HG03095 (cell line): ENCODE measurements at regions not wholly inside any gene's neighbourhood (a gene's known extent, or its start where the extent isn't known, plus 50 kb on each side); places are given as distances from the start of the nearest gene placed in this dataset.
"Not testable (repeated sequence)": the region's sequence is repeated elsewhere in the genome, so short reads cannot be mapped to it uniquely, and the experiment has no call there.

Experiments
- ATAC-seq: cut with Tn5 transposase; IDR thresholded peaks from one replicate; pipeline ENCODE4 v1.9.1; 2021; ENCODE audit warnings: moderate library complexity; ENCODE audit not compliant: unreplicated experiment

DNA sequence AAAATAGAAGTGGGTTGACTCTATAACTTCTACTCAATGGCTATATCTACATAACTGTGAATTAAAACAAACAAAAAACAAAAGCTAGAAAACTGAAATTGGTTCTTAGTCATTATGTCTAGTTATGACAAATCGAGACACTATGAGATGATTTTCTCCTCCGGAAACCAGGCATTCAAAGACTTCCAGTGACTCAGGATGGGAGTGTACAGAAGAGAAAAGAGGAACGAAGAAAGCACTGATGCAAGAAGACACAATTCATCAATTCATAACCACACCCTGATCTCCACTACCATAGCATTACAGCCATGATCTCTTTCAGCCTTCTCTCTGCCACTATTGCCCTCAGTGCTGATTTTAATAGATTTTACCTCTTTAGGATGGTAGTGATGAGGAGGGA, 253.6 kb downstream of the CBLL2 start:
- ATAC-seq = peak; percentile 99

DNA sequence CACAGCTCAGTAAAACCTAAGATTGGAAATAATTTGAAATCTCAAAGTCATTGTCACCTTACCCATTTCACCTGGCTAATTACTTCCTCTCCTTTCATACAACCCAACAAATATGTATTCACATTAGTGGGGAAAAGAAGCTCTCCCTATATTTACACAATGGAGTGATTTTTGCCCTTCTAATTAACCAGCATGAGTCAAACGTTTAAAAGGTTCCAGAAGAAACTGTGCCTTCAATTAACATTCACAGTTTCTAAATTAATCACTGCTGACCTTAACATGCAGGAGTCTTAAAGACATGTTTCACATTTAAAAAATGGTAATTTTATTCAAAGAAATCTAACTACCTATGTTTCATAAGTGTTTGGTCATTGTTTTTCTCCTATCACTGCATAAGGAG, 254.6 kb downstream of the CBLL2 start:
- no peak for ATAC-seq

DNA sequence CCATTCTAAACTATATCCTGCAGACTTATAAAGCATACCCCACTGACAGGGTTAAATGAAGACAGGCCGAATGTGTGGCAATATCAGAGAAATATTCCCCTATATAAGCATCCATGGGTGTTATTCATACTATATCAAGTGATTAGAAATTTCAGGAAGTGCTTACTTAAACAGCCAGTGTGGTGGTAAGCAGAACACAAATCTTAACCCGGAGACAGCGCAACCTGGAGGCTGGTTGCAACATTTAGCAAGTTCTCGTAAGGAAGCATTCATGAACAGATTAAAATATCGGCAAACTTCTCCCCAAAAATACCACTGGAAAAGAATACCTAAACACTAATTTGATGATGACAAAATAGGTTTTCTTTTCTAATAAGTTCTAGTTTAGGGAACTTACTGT, 261.2 kb downstream of the CBLL2 start:
- no peak for ATAC-seq

DNA sequence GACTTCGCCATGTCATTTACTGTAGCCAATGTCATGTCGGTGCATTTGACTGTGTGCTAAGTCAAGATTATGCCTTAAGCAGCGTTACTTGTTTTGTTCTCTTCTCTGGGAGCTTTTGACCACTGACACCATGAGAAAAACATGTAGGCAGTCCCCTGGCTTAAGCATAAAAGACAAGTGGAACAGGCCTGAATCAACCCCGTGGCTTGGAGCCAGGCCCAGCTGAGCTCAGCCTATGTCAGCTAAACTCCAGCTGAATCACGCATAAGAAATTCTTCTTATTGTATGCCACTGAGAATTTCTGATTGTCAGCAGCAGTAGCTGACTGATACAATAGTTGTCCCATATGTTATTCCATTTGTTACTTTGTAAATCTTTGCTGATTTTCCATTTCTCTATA, 261.9 kb downstream of the CBLL2 start:
- no peak for ATAC-seq

DNA sequence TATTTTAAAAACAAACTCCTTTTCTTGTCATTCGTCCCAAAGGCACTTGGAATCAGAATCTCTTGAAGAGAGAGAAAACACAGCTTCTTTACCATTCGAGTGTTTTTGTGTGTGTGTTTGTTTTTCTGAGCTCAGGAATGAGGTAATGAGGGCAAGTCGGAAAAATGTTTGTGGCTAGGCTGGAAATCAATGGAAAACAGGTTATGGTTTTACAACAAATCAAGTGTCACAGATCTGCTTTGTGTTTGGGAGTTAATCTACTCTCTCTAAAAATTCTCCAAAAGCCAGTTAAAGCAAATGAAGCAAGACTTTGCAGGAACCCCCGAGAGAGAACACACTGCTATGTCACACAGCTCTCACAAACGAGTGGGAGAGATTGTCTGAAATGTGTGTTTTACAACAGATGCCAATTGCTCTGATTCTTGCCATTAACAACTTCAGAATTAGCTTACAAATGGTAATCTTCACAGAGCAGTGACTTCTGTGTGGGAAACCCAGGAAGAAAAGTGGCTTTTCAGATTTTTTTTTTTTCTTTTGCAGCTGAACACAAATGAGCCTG, 264.1 kb downstream of the CBLL2 start:
- no peak for ATAC-seq

DNA sequence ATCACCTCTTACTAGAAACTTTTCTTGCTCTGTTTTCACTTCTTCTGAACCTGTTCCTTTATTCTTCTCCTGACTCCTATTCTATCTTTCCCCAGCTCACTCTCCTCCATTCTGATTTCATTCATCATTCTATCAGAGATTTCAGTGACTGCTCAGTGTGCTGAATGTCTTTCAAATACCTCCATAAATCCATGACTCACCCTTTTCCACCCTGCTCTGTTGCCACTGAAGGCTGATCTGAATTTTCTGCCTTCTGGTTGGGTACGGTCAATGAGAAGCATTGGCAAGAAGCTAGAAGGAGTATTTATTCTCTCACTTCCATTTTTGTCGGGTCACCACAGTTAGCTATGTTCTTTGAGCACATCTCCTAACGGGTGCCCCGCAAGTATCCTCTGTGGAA, 265.9 kb downstream of the CBLL2 start:
- no peak for ATAC-seq

DNA sequence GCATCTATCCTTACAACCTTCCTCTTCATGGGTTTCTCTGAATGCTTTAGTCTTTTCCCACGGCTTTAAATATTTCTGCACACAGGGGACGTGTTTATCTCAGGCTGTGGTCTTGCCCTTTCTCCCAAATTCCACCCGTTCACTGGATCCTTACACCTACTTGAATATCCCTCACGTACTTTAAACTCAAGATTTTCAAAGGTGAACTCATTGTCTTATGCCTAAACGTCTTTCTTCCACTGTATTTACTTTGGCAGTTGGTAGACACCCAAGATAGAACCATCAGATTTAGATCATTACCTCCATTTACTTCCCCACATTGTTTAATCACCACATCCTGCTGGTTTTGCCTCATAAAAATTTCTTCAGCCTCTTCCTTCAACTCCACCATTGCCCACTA, 269.2 kb downstream of the CBLL2 start:
- no peak for ATAC-seq

DNA sequence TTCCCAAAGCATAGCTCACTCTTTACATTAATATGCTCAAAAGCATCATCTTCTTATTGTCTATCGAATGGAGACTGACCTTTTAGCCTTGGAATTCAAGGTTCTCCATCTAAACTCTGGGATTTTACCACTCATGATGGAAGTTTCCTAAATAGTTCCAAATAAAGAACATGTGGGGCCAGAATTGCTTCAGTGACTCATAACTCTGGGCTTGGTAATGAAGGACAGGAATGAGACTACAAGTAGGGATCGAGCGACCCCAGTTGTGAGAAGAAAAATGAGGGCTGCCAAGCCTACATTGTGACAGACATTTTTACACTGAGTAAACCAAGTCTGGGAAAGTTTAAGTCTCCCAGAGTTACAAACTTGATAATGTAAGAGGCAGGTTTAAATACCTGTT, 269.9 kb downstream of the CBLL2 start:
- no peak for ATAC-seq

DNA sequence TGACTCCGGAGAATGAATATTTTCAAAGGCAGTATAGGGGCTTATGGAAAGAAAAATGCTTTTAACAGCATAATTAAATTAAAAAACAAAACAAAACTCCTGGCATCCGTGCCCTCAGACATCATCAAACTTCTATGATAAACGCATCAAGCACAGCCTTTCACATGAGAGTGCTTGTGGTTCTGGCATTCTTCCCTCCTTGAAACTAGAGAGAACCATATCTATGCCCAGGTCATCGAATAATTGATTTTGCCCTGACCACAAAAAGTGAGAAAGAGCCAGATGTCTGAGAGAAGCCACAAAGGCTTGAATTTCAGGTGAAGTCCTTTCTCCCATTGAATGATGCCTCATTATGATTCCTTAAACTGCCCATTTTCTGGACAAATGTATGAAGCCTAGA, 286.8 kb downstream of the CBLL2 start:
- ATAC-seq = no peak

DNA sequence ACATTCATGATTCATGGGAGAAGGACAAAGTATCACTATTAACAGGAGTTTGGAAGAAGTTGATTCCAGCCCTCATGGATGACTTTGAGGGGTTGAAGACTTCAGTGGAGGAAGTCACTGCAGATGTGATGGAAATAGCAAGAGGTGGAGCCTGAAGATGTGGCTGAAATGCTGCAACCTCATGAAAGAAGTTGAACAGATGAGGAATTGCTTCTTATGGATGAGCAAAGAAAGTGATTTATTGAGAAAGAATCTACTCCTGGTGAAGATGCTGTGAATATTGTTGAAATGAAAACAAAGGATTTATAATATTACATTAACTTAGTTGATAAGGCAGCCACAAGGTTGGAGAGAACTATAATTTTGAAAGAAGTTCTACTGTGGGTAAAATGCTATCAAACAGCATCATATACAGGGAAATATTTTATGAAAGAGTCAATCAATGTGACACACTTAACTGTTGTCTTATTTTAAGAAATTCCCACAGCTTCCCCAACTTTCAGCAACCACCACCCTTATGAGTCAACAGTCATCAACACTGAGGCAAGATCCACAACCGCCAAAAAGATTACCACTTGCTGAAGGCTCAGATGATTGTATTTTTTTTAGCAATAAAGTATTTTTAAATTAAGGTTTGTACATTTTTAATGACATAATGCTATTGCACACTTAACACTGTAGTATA, 302.6 kb downstream of the CBLL2 start:
- no peak for ATAC-seq

DNA sequence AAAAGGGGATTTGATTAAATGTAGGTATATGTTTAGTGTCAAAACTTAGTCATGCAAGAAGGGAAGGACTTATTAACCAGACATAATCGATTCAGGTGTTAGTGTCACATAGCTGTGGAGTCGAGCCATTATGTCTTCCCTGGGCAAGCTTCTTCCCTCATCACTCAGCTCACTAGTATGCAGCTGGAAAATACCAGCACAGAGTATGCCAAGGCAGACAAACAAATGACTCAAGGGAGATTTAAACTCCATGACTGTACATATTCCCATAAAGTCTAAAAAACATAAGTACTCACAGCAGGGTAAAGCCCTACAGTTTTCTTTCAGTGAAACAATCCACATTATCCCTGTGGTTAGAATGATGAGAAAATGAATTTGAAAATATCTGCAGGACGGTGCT, 304.5 kb downstream of the CBLL2 start:
- ATAC-seq = no peak

DNA sequence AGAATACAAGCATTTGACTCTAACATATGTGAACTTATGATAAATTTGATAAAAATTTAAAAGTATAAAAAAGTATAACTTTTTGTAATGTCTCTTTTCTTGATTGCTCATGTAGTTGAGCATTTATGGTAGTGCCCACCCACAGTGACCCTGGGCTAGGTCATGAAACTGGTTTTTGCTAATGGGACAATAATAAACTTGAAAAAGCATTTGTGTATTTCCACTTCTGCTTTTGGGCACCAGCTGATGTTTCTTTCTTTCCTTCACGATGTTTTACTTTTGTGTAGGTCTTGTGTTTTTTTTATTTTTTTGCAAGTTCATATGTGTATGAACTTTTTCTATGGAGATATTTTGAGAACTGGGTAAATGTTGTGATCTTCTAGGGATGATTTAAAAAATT, 313.1 kb downstream of the CBLL2 start:
- no peak for ATAC-seq

DNA sequence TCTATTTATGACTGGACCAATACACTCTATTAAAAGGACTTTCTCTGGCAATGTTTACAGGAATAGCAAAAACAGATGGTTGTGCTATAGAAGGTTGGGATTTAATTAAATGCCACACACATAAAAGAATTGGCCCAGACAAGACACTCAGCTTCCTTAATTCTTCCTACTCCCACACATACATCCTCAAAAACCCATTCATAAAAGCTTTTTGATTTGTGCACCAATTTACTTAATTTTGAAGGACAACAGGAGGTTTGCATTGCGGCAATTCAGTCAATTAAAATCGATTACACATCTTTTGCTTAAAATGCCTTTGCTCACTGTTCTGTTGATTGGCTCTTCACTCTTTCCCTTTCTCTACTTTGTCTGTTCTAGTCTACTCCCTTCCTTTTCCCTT, 317.1 kb downstream of the CBLL2 start:
- no peak for ATAC-seq

DNA sequence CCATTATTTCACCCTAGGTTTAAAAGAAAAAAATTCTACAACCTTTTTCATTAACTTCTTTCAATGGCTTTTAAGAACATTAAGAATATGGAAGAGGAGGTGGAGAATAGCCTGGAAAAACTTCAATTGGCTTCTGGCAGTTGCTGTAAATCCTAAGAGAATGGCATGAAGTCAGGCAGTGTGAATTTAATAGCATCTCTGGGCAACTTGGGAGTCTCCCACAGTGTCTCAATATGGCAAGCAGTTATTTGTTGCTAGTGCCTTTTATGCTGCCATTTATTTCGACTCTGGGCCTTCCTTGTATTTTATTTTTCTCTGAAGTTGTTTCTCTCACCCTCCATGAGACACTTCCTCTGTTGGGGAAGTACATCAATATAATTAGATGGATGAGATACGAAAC, 322.1 kb downstream of the CBLL2 start:
- ATAC-seq = no peak

DNA sequence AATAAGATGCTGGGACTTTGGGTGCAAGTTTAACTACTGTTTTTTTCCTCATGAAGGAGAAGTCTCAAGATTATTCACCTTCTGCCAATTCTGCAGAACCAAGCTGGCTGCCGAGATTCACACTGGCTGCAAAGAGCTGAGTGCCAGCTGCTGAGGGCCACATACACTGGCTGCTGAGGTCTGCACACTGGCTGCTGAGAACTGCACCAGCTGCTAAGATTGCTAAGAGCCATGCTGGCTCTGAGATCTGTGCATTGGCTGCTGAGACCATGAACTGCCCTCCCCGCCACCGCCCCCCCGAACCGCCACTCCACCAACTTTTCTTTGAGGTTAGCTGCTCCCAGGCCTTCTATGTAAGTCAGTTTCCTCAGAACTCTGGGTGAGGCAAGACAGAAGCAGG, 330.3 kb downstream of the CBLL2 start:
- ATAC-seq = no peak

DNA sequence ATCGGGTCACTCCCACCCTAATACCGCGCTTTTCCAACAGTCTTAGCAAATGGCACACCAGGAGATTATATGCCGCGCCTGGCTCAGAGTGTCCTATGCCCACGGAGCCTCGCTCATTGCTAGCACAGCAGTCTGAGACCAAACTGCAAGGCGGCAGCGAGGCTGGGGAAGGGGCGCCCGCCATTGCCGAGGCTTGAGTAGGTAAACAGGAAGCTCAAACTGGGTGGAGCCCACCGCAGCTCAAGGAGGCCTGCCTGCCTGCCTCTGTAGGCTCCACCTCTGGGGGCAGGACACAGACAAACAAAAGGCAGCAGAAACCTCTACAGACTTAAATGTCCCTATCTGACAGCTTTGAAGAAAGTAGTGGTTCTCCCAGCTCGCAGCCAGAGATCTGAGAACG, 336.7 kb downstream of the CBLL2 start:
- ATAC-seq = not testable (repeated sequence)

DNA sequence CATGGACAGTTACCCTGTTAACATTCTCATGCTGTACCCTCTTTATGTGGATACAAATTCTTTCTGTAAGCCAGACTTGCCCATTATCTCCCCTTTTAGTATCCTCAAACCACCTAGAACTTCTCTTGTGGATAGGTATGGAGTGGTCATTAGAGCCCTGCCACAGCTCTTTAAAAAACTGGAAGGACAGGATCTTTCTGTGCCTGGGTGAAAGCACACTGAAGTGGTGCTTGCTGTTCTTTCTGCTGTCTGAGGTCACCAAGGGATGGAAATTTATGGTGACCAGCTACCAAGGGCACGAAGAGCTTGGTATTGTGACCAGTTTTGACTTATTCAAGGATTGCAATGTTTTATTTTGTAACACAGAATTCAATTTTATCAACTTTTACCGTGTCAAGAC, 344.2 kb downstream of the CBLL2 start:
- no peak for ATAC-seq

DNA sequence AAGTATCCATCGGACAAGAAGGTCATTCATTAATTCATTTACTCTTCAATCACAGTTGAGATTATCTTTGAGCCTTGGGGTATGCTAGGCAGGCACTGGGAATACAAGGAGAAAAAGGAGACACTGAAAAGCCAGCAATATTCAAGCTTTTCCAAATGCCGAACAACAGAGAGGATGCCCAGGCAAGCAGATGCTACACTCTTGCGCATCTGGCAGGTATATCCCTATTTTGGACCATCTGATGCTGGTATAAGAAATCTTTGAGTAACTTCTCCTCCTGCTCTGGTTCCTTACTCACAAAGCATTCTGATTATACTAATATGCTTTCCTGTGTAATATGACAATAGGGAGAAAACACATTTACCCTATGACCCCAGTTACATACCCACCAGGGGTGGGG, 354.9 kb downstream of the CBLL2 start:
- no peak for ATAC-seq

DNA sequence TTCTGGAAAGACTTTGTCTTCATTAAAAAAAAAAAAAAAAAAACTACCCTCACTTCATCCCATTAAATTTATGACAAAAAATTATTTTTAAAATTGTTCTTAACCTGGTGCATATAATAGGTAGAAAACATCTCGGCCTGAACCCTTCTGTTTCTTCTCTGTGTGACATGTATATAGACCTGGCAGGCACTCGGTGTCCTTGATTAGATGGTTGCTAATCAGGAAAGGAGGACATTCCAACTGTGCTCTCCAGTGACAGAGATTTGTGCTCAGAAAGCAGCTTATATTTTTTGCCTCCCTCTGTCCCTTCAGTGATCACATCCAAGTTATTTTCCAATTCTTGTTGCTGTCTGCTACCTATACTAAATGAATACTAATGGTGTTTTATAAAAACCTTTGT, 355.6 kb downstream of the CBLL2 start:
- ATAC-seq = no peak

DNA sequence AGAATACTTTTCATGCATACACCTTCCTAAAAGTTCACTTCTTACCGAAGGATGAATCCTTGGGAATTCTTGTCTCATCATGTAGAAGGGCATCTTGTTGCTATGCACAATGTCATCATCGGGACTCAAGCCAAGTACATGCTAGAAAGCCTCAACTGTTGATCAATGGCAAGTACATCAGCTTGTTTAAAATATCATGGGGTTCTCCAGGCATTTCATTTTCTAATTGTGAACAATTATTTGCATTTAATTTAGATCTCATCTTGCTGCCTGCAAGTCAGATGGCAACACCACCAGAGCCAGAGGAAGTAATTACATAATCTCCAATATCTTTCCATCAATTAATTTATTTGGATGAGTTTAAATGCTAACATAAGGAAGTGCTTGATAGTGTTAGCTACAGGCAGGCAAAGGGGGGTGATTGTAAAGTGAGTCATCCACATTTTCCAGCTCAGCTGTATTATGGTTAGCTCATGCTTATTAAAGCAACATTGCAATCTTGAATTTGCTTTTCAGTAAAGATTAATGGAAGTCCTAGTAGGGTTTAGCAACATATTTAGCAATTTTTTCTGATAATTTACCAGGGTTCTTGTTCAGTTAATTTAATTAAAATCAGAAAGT, 356.5 kb downstream of the CBLL2 start:
- no peak for ATAC-seq

DNA sequence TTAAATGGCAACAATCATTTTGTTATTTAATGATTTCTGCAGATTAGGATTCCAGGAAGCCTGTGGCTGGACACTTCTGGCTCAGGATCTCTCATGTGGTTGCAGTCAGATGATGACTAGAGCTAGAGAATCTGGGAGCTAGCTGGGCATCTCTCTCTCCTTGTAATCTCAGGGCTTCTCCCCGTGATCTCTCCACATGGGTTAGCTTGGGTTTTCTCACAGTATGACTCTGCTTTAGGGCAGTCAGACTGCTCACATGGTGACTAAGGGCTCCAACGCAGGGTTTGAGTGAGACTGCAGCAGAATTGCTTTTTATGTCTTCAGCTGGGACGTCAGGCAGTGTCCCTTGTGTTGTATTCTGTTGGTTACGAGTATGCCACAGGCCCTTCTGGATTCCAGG, 361.4 kb downstream of the CBLL2 start:
- ATAC-seq = no peak

DNA sequence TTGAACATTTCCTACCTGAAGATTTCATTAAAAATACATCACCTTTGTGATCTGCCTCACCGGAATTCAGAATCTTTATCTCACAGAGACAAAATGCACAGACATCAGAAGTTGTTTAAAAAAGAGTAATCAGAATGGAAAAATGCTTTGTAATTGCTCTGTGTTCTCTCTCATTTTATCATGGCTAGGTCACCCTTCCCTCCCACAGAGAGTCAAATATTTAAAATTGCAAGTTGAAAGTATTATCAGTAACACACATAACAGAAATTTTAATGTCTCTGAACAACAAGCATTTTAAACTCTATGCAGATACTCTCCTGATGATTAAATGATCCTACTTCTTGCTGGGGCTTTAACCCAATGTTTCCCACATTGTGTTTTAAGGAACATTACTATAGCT, 362.0 kb downstream of the CBLL2 start:
- no peak for ATAC-seq

DNA sequence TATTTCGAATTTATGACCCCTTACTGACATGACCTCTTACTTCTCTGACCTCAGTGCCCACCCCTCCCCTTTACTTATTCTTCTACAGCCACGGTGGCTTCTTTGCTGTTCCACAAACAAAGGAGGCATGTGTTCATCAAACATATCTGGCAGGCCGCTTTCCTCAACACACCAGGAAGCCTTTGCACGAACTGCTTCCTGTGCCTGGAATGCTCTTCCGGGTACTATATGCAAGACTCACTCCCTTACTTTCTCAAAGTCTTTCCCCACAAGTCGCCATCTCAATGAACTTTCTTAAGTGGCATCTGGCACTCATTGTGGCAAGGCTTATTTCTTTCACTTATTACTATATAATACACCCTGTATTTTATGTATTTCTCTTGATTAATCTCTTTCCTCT, 351.5 kb upstream of the DDX53 start:
- no peak for ATAC-seq
